Thyroid gland (tissue), 4 donors: ENCODE measurements at regions not wholly inside any gene's neighbourhood (a gene's known extent, or its start where the extent isn't known, plus 50 kb on each side); places are given as distances from the start of the nearest gene placed in this dataset.

Source experiments
- DNase-seq, 2 donors: peaks; one replicate each; pipeline ENCODE4 v3.0.0-alpha.2; 2019
- H3K27ac ChIP-seq, 3 donors: fragments of 200-600 bp; sonication (generic); 1 replicate in 2 of 3; 2 replicates in 1 of 3; pipeline ENCODE4 v1.5.1; 2016 to 2019; ENCODE audit warnings: mild to moderate bottlenecking in 1 of 3, moderate library complexity in 1 of 3
- H3K27me3 ChIP-seq: fragments of 200-600 bp; sonication (generic); one replicate; pipeline ENCODE4 v1.5.1; 2019
- H3K36me3 ChIP-seq, 2 donors: fragments of 200-600 bp; sonication (generic); one replicate each; pipeline ENCODE4 v1.5.1; 2016 to 2019
- H3K4me1 ChIP-seq, 2 donors: fragments of 200-600 bp; sonication (generic); one replicate each; pipeline ENCODE4 v1.5.1; 2017 to 2019
- H3K4me3 ChIP-seq, 3 donors: fragments of 200-600 bp; sonication (generic); replicated peaks in 1 of 3; 1 replicate in 2 of 3; 2 replicates in 1 of 3; pipeline ENCODE4 v1.5.1; 2016; ENCODE audit warnings: mild to moderate bottlenecking in 1 of 3
- H3K9me3 ChIP-seq: fragments of 200-600 bp; sonication (generic); one replicate; pipeline ENCODE4 v1.5.1; 2017
- POLR2A ChIP-seq, 2 donors: fragments of 450-650 bp; IDR thresholded peaks; one replicate each; pipeline ENCODE4 v1.6.1; 2017; ENCODE audit warnings: antibody characterized with exemption in 2 of 2, mild to moderate bottlenecking in 2 of 2, moderate library complexity in 1 of 2
- WGBS, 2 donors: methylation state at CpG; one replicate each; pipeline ENCODE4 v1.1.5; 2017; 5-methylcytosine and 5-hydroxymethylcytosine counted together
- intact Hi-C: fragments of 100-400 bp; cut with DNase I; formaldehyde crosslinking; loops from one replicate; pipeline ENCODE4 v1.15.1; 2023
- TF ChIP-seq, protein P1 (sequence below), 6 experiments: fragments of 200-600 bp in 3 of 6; fragments of 450-650 bp in 3 of 6; sonication (generic) in 3 of 6; IDR thresholded peaks; one replicate each; pipeline ENCODE4 v1.5.1; 2016 to 2019; ENCODE audit warnings: antibody characterized with exemption in 6 of 6, mild to moderate bottlenecking in 2 of 6, inconsistent platforms in 1 of 6, moderate library complexity in 1 of 6

DNA sequence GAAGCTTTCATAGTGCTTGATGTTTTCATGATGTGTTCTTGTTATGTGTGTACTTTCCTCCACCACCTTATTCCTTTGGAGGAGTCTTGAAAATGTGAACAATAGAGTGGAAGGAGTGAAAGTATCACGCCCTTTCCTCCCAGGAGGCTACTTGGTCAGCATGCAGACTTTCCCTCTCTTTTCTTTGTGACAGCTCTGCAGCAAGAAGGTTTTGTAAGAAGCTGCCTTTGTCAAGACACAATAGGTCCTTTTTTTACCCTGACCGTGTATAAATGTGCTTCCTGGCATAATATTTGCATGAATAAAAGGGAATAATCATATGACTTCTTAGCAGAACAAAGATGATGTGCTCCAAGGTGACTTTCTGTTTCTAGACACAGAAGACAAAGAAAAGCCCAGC is 882.6 kb upstream of the SLITRK5 start:
- intact Hi-C loops = no loop called here
- no peaks in the 10 kb centered on the region for H3K4me1 ChIP-seq
- H3K4me3 ChIP-seq = no peak overlapping the region
- H3K27ac ChIP-seq = no peak overlapping the region
- H3K9me3 ChIP-seq = no peaks in the 10 kb centered on the region
- no peaks in the 10 kb centered on the region for H3K27me3 ChIP-seq
- WGBS, 2 donors = 35 to 64% methylated on average over 2 of the region's 2 CpGs
- no peaks in the 10 kb centered on the region for H3K36me3 ChIP-seq
- TF ChIP-seq, protein P1, sequence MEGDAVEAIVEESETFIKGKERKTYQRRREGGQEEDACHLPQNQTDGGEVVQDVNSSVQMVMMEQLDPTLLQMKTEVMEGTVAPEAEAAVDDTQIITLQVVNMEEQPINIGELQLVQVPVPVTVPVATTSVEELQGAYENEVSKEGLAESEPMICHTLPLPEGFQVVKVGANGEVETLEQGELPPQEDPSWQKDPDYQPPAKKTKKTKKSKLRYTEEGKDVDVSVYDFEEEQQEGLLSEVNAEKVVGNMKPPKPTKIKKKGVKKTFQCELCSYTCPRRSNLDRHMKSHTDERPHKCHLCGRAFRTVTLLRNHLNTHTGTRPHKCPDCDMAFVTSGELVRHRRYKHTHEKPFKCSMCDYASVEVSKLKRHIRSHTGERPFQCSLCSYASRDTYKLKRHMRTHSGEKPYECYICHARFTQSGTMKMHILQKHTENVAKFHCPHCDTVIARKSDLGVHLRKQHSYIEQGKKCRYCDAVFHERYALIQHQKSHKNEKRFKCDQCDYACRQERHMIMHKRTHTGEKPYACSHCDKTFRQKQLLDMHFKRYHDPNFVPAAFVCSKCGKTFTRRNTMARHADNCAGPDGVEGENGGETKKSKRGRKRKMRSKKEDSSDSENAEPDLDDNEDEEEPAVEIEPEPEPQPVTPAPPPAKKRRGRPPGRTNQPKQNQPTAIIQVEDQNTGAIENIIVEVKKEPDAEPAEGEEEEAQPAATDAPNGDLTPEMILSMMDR (IDR thresholded peaks at IDR 0.05) = no peak
- TF ChIP-seq POLR2A (IDR thresholded peaks at IDR 0.05) = no peak
- no peak for DNase-seq

GRCh38 chr13:86792153-86792651 is 879.0 kb upstream of the SLITRK5 start:
- TF ChIP-seq, protein P1 (IDR thresholded peaks at IDR 0.05) = no peak
- no peak for TF ChIP-seq POLR2A (IDR thresholded peaks at IDR 0.05)

DNA sequence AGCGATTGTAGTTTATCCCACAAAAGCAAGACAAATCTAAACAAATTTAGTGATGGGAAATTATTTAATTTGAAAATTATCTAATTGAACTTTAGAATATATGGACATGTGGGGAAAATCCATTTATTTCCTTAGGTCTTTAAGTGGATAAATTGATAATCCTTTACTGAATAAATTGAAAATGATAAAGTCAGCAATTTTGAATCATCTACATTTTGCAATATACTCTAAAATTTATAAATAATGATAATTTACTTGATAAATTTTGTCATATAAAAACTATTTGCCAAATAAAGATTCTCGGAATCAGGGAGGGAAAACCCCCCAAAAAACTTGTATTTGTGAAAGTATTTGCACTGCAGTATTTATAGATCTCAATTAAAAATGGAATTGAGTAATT is 875.3 kb upstream of the SLITRK5 start:
- 79 to 84% methylated on average over 2 of the region's 2 CpGs for WGBS, 2 donors

More at GRCh38 chr13:86792153-86792651, 879.0 kb upstream of the SLITRK5 start:
- WGBS, 2 donors = 92 to 97% methylated on average over 19 to 28 of the region's 49 CpGs
- Histone ChIP-seq H3K27me3 (no peaks in the 10 kb centered on the region), H3K27ac (no peak overlapping the region), H3K4me3 (no peak overlapping the region), H3K9me3 (no peaks in the 10 kb centered on the region), H3K4me1 (no peaks in the 10 kb centered on the region), H3K36me3 (no peaks in the 10 kb centered on the region)
- no peak for DNase-seq
- intact Hi-C loops = no loop called here

DNA sequence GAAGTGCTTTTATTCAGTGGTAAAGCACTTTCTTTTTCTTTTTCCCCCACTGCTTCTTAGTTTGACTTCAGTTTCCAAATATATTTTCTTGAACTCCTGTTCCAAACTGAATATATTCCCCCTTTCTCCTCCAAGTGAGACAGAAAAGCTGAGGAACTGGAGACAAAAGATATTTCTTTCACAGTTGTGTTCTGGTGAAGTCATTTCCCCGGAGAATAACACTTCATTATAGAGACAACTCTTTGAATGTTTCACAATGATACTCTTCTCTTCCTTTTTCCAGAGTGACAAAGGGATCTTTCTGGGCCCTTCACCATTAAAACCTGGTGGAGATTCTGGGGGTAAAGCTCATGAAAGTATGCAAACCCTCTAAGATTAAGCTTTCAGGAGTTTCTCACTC is 860.8 kb upstream of the SLITRK5 start:
- no peak for DNase-seq
- H3K4me3 ChIP-seq = no peak overlapping the region
- 73 to 81% methylated on average over 1 of the region's 1 CpG for WGBS, 2 donors
- H3K9me3 ChIP-seq = no peaks in the 10 kb centered on the region
- H3K4me1 ChIP-seq = no peaks in the 10 kb centered on the region
- intact Hi-C loops = no loop called here
- H3K27ac ChIP-seq = no peak overlapping the region
- no peaks in the 10 kb centered on the region for H3K27me3 ChIP-seq
- TF ChIP-seq, protein P1 (IDR thresholded peaks at IDR 0.05) = no peak
- no peak for TF ChIP-seq POLR2A (IDR thresholded peaks at IDR 0.05)
- H3K36me3 ChIP-seq = no peaks in the 10 kb centered on the region

More for the DNA sequence above, 875.3 kb upstream of the SLITRK5 start:
- no peak for DNase-seq
- Histone ChIP-seq H3K4me3 (no peak overlapping the region), H3K27ac (no peak overlapping the region), H3K36me3 (no peaks in the 10 kb centered on the region), H3K27me3 (no peaks in the 10 kb centered on the region), H3K4me1 (no peaks in the 10 kb centered on the region), H3K9me3 (no peaks in the 10 kb centered on the region)
- intact Hi-C loops = no loop called here
- no peak for TF ChIP-seq POLR2A (IDR thresholded peaks at IDR 0.05)
- TF ChIP-seq, protein P1 (IDR thresholded peaks at IDR 0.05) = no peak

DNA sequence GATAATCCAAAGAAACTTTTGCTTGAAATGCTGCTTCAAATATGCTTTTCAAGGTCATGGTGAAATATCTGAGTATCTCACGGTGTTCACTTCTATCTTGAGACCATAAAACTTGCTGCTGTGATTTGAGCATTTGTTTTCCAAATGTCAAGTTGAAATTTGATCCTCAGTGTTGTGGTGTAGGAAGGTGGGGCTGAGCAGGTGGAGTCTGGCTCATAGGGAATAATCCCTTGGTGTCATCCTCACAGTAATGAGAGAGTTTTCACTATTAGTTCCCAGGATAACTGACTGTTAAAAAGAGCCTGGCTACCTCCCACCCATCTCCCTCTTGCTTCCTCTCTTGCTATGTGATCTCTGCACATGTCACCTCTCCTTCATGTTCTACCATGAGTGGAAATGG is 858.0 kb upstream of the SLITRK5 start:
- no peak for TF ChIP-seq POLR2A (IDR thresholded peaks at IDR 0.05)
- TF ChIP-seq, protein P1 (IDR thresholded peaks at IDR 0.05) = no peak
- Histone ChIP-seq H3K4me3 (no peak overlapping the region), H3K9me3 (no peaks in the 10 kb centered on the region), H3K27ac (no peak overlapping the region), H3K36me3 (no peaks in the 10 kb centered on the region), H3K4me1 (no peaks in the 10 kb centered on the region), H3K27me3 (no peaks in the 10 kb centered on the region)
- intact Hi-C loops = no loop called here
- whole genome bisulfite sequencing, 2 donors = 38 to 81% methylated on average over 1 of the region's 1 CpG
- DNase-seq = no peak
